Breast epithelium (tissue), 4 donors: ENCODE measurements at regions not wholly inside any gene's neighbourhood (a gene's known extent, or its start where the extent isn't known, plus 50 kb on each side); places are given as distances from the start of the nearest gene placed in this dataset.

Experiments
- DNase-seq, 2 donors: peaks; one replicate each; pipeline ENCODE4 v3.0.0-alpha.2; 2019; ENCODE audit warnings: low spot score in 2 of 2
- H3K27ac ChIP-seq, 2 donors: fragments of 200-600 bp; sonication (generic) in 1 of 2; one replicate each; pipeline ENCODE4 v1.5.1; 2016 to 2019; ENCODE audit warnings: mild to moderate bottlenecking in 1 of 2
- H3K27me3 ChIP-seq, 2 donors: fragments of 200-600 bp; sonication (generic) in 1 of 2; one replicate each; pipeline versions ENCODE4 v1.5.1 to v1.6.0; 2017 to 2019; ENCODE audit warnings: control low read depth in 1 of 2, mild to moderate bottlenecking in 1 of 2
- H3K36me3 ChIP-seq: fragments of 200-600 bp; one replicate; pipeline ENCODE4 v1.5.1; 2019
- H3K4me1 ChIP-seq, 2 donors: fragments of 200-600 bp; sonication (generic); one replicate each; pipeline ENCODE4 v1.5.1; 2016 to 2019; ENCODE audit warnings: control low read depth in 1 of 2
- H3K4me3 ChIP-seq, 3 donors: fragments of 200-600 bp; sonication (generic); 1 replicate in 2 of 3; 2 replicates in 1 of 3; pipeline ENCODE4 v1.5.1; 2016 to 2019; ENCODE audit warnings: mild to moderate bottlenecking in 3 of 3, moderate library complexity in 2 of 3
- H3K9me3 ChIP-seq, 2 donors: fragments of 200-600 bp; sonication (generic) in 1 of 2; one replicate each; pipeline ENCODE4 v1.5.1; 2016 to 2019; ENCODE audit warnings: control low read depth in 1 of 2
- POLR2A ChIP-seq: fragments of 450-650 bp; IDR thresholded peaks from one replicate; pipeline ENCODE4 v1.6.1; 2016; ENCODE audit warnings: antibody characterized with exemption, mild to moderate bottlenecking, moderate library complexity
- POLR2AphosphoS5 ChIP-seq, 3 donors: sonication (generic); formaldehyde crosslinking; IDR thresholded peaks; one replicate each; pipeline ENCODE4 v1.6.1; 2017; ENCODE audit warnings: antibody characterized with exemption in 3 of 3
- intact Hi-C: fragments of 100-400 bp; cut with DNase I; formaldehyde crosslinking; loops from one replicate; pipeline ENCODE4 v1.15.1; 2023; ENCODE audit warnings: low total_unique reads
- TF ChIP-seq, protein P1 (sequence below), 3 donors: fragments of 450-650 bp; IDR thresholded peaks; one replicate each; pipeline ENCODE4 v1.5.1; 2016 to 2017; ENCODE audit warnings: antibody characterized with exemption in 3 of 3, mild to moderate bottlenecking in 3 of 3, moderate library complexity in 3 of 3

- Histone ChIP-seq H3K4me1 (no peaks in the 10 kb centered on the region), H3K27me3 (peaks cover 0 to 18% of the 10 kb centered on the region in 2 donors), H3K27ac (no peak overlapping the region), H3K9me3 (no peaks in the 10 kb centered on the region), H3K36me3 (no peaks in the 10 kb centered on the region), H3K4me3 (no peak overlapping the region)
- intact Hi-C loops = no loop called here
- TF ChIP-seq POLR2A (no peak), POLR2AphosphoS5 (IDR thresholded peaks at IDR 0.05) (no peak)
- TF ChIP-seq, protein P1, sequence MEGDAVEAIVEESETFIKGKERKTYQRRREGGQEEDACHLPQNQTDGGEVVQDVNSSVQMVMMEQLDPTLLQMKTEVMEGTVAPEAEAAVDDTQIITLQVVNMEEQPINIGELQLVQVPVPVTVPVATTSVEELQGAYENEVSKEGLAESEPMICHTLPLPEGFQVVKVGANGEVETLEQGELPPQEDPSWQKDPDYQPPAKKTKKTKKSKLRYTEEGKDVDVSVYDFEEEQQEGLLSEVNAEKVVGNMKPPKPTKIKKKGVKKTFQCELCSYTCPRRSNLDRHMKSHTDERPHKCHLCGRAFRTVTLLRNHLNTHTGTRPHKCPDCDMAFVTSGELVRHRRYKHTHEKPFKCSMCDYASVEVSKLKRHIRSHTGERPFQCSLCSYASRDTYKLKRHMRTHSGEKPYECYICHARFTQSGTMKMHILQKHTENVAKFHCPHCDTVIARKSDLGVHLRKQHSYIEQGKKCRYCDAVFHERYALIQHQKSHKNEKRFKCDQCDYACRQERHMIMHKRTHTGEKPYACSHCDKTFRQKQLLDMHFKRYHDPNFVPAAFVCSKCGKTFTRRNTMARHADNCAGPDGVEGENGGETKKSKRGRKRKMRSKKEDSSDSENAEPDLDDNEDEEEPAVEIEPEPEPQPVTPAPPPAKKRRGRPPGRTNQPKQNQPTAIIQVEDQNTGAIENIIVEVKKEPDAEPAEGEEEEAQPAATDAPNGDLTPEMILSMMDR (IDR thresholded peaks at IDR 0.05) = no peak
- no peak for DNase-seq
Observed at GRCh38 chrX:10754445-10754844, 134.1 kb upstream of the MID1 start.

DNA sequence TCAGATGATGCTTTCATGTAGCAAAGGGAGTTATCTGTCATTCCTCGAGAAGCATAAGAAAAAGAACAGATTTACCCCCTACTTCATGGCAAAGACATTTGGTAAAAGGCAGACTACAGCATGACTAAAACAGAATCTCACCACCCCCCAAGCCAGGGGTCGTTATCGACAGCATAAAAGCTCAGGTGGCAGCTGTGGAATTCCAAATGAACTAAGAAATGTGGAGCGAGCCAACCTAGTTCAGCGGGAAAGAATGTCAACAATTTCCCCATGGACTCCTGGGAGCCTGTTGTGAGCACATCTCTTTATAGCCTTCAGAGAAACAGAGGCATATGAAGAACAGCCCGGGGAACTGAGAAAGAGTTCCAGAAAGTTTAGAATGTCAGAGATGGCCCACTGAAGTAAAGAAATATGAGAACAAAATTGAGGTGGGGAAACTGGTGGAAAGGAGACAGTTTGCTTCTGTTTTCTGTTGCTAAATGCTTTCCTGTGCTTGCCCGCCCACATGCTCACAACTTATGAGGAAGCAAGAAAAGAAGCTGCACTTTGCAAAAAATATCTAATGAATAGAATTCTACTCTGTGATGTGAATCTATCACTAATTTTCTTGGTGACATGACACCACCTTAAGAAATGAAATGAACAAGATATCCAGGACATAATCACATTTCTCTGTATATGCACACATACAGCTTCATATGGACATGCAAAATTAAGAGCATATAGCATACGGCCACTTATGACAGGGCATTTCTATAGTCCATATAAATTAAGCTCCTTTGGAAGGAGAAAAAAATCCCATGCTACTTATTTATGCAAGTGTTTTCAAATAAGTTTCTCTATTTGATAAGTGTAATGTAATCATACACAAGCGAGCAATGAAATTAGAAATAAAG is 135.3 kb upstream of the MID1 start:
- Histone ChIP-seq H3K4me3 (no peak overlapping the region), H3K4me1 (no peaks in the 10 kb centered on the region), H3K36me3 (no peaks in the 10 kb centered on the region), H3K27me3 (peaks cover 0 to 11% of the 10 kb centered on the region in 2 donors), H3K9me3 (no peaks in the 10 kb centered on the region), H3K27ac (peak overlapping the region in 1 of 2 donors; percentile 21)
- no peak for DNase-seq
- intact Hi-C loops = no loop called here
- TF ChIP-seq POLR2A = no peak
- TF ChIP-seq, protein P1 (IDR thresholded peaks at IDR 0.05) = no peak
- TF ChIP-seq POLR2AphosphoS5 (IDR thresholded peaks at IDR 0.05) = no peak

DNA sequence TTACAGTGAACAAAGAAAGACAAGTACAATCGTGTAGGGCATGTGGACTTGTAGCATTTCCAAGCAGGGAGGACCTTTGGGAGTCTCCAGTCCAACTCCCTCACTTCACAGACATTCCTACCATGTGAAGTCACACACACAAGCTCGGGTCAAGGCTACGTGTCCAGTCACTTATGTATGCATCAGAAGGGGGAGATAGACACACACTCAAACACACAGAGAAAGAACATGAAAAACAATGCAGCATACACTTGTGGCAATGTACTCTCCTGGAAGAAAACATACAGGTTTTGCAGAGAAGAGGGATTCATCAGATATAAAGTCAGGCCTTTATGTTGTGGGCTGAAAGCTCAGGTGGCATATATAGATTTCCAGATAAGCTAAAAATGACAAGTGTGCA is 136.1 kb upstream of the MID1 start:
- intact Hi-C loops = no loop called here
- Histone ChIP-seq H3K36me3 (no peaks in the 10 kb centered on the region), H3K27ac (no peak overlapping the region), H3K4me3 (no peak overlapping the region), H3K27me3 (peaks cover 0 to 11% of the 10 kb centered on the region in 2 donors), H3K4me1 (no peaks in the 10 kb centered on the region), H3K9me3 (no peaks in the 10 kb centered on the region)
- no peak for DNase-seq
- TF ChIP-seq, protein P1 (IDR thresholded peaks at IDR 0.05) = no peak
- TF ChIP-seq POLR2AphosphoS5 (IDR thresholded peaks at IDR 0.05) (no peak), POLR2A (no peak)

DNA sequence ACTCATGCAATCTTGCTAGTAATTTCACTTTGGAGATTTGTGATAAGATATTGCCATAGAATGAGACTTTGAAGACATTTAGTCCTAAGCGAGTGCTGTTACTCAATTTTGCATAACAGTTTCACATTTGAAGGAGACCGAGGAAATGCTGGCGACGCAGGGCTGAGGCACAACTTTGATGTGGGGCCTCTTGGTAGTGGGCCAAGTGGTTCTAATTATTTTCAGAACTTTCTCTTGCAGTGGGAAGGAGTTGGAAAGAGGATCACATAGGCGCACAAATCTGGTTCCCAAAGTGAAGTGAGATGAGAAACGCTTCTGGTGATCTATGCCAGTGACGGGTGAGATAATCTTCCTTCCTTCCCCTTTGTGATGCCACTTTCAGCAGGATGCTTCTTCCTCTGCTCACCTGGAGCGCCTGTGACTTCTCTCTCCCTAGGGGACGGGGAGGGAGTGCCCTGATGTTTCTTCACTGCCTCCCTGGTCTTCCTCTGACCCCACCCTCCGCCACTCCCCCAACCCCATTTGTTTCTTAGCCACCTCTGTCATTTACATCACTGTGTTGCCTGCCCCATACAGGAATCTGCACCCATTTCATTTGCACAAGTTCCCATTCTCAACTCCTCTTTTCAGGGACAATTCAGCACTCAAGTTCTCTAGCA is 138.9 kb upstream of the MID1 start:
- H3K27me3 ChIP-seq = no peaks in the 10 kb centered on the region
- H3K27ac ChIP-seq = no peak overlapping the region
- H3K9me3 ChIP-seq = no peaks in the 10 kb centered on the region
- no peaks in the 10 kb centered on the region for H3K4me1 ChIP-seq
- peak overlapping the region in 1 of 3 donors; percentile 23 for H3K4me3 ChIP-seq
- intact Hi-C loops = no loop called here
- DNase-seq = no peak
- TF ChIP-seq POLR2A (no peak), POLR2AphosphoS5 (IDR thresholded peaks at IDR 0.05) (no peak)
- no peaks in the 10 kb centered on the region for H3K36me3 ChIP-seq

GRCh38 chrX:10761447-10761846 is 141.1 kb upstream of the MID1 start:
- Histone ChIP-seq H3K27me3 (peaks cover 0 to 5% of the 10 kb centered on the region in 2 donors), H3K9me3 (no peaks in the 10 kb centered on the region), H3K4me3 (no peak overlapping the region), H3K36me3 (no peaks in the 10 kb centered on the region), H3K27ac (no peak overlapping the region), H3K4me1 (no peaks in the 10 kb centered on the region)
- intact Hi-C loops = no loop called here
- no peak for DNase-seq
- TF ChIP-seq POLR2AphosphoS5 (IDR thresholded peaks at IDR 0.05) (no peak), POLR2A (no peak)
- TF ChIP-seq, protein P1 (IDR thresholded peaks at IDR 0.05) = no peak
